ENCODE measurements at regions not wholly inside any gene's neighbourhood (a gene's known extent, or its start where the extent isn't known, plus 50 kb on each side); places are given as distances from the start of the nearest gene placed in this dataset.

- DNase-seq (ENCODE audit: low read depth): no peak
Observed at GRCh38 chr20:10724449-10725173, 50.8 kb upstream of the JAG1 start.

- no peak for DNase-seq (ENCODE audit: low read depth)
Observed at GRCh38 chr20:10728873-10729670, 55.3 kb upstream of the JAG1 start.

GRCh38 chr20:10729785-10730184 lies 56.0 kb upstream of the JAG1 start:
- DNase-seq (ENCODE audit: low read depth): no peak

GRCh38 chr20:10730629-10731183 lies 56.9 kb upstream of the JAG1 start:
- no peak for DNase-seq (ENCODE audit: low read depth)

- DNase-seq (ENCODE audit: low read depth): peak; percentile 31
Observed at GRCh38 chr20:10731190-10731965, 57.6 kb upstream of the JAG1 start.

- DNase-seq (ENCODE audit: low read depth): no peak
Observed at GRCh38 chr20:10733122-10733521, 59.3 kb upstream of the JAG1 start.

GRCh38 chr20:10735195-10735949 lies 61.6 kb upstream of the JAG1 start:
- DNase-seq (ENCODE audit: low read depth): no peak

GRCh38 chr20:10739134-10739533 lies 65.3 kb upstream of the JAG1 start:
- no peak for DNase-seq (ENCODE audit: low read depth)

- DNase-seq (ENCODE audit: low read depth): no peak
Observed at GRCh38 chr20:10739566-10739965, 65.8 kb upstream of the JAG1 start.

GRCh38 chr20:10741060-10741459 lies 67.3 kb upstream of the JAG1 start:
- no peak for DNase-seq (ENCODE audit: low read depth)

GRCh38 chr20:10745790-10746189 lies 72.0 kb upstream of the JAG1 start:
- DNase-seq (ENCODE audit: low read depth): no peak

- no peak for DNase-seq (ENCODE audit: low read depth)
Observed at GRCh38 chr20:10747019-10747418, 73.2 kb upstream of the JAG1 start.

- DNase-seq (ENCODE audit: low read depth): no peak
Observed at GRCh38 chr20:10749084-10749483, 75.3 kb upstream of the JAG1 start.

GRCh38 chr20:10752206-10752605 lies 78.4 kb upstream of the JAG1 start:
- no peak for DNase-seq (ENCODE audit: low read depth)

GRCh38 chr20:10754824-10755223 lies 81.0 kb upstream of the JAG1 start:
- DNase-seq (ENCODE audit: low read depth): no peak

GRCh38 chr20:10758446-10758845 lies 84.6 kb upstream of the JAG1 start:
- peak; percentile 32 for DNase-seq (ENCODE audit: low read depth)

- DNase-seq (ENCODE audit: low read depth): no peak
Observed at GRCh38 chr20:10761232-10761631, 87.4 kb upstream of the JAG1 start.

GRCh38 chr20:10761786-10762185 lies 88.0 kb upstream of the JAG1 start:
- DNase-seq (ENCODE audit: low read depth): no peak

- DNase-seq (ENCODE audit: low read depth): no peak
Observed at GRCh38 chr20:10762216-10762615, 88.4 kb upstream of the JAG1 start.

GRCh38 chr20:10763112-10763511 lies 89.3 kb upstream of the JAG1 start:
- no peak for DNase-seq (ENCODE audit: low read depth)

- DNase-seq (ENCODE audit: low read depth): no peak
Observed at GRCh38 chr20:10769700-10770099, 95.9 kb upstream of the JAG1 start.

- DNase-seq (ENCODE audit: low read depth): no peak
Observed at GRCh38 chr20:10770753-10771152, 97.0 kb upstream of the JAG1 start.
